ENCODE measurements at regions not wholly inside any gene's neighbourhood (a gene's known extent, or its start where the extent isn't known, plus 50 kb on each side); places are given as distances from the start of the nearest gene placed in this dataset.

DNA sequence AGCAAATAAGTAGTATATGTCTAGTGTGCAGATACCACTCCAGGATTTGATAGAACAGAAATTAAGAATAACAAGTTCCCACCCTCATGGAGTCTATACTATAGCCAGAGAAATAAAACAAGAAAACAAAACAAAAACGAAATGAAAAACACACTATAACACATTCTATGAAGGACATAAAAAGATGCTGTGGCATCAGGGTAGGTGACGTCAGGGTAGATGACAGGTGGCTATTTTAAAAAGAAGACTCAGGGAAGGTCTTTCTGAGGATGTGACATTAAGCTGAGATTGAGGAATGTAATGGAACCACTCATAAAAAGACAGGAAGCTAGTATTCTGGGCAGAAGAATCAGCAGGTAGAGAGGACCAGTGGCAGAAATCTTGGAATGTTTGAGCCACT, 469.6 kb downstream of the RAP2B start:
- ATAC-seq, result no peak
- ChIA-PET CTCF (no interaction called here), POLR2A (no interaction called here), RAD21 (ENCODE audit: low non-redundant PET in 1 of 2, low total read pairs in 2 of 2, uncharacterized antibody in 2 of 2, unreplicated experiment in 2 of 2) (interaction anchor here in 1 of 2 experiments (0.7 kb wide), 1 partner anchor 260 kb away, joined by 3 read pairs; no protein-coding TSS in a partner anchor)
- BruUV-seq (replicated peaks), result no TSS peak
- H3K79me2 ChIP-seq (ENCODE audit: insufficient read depth, low read length), result no peaks in the 10 kb centered on the region
- H3K9me2 ChIP-seq (ENCODE audit: insufficient read depth), result no peaks in the 10 kb centered on the region
- TF ChIP-seq EZH2 (IDR thresholded peaks at IDR 0.05), result no peak
- TF ChIP-seq YY1 (IDR thresholded peaks at IDR 0.05; ENCODE audit: extremely low read depth, insufficient replicate concordance, low read depth, low read length), result no peak
- TF ChIP-seq CTCF (IDR thresholded peaks at IDR 0.05 in 2 of 3, conservative IDR thresholded peaks at IDR 0.05 in 1 of 3; ENCODE audit: borderline replicate concordance in 1 of 3, insufficient read depth in 1 of 3, low read depth in 2 of 3, low read length in 2 of 3), result no peak
- no peak for TF ChIP-seq TCF7L2 (IDR thresholded peaks at IDR 0.05; ENCODE audit: borderline replicate concordance, extremely low read depth, insufficient read depth, insufficient read length)
- no peak for TF ChIP-seq MAX (IDR thresholded peaks at IDR 0.05)
- no peak for TF ChIP-seq ATF3 (IDR thresholded peaks at IDR 0.05)
- TF ChIP-seq, protein P1, sequence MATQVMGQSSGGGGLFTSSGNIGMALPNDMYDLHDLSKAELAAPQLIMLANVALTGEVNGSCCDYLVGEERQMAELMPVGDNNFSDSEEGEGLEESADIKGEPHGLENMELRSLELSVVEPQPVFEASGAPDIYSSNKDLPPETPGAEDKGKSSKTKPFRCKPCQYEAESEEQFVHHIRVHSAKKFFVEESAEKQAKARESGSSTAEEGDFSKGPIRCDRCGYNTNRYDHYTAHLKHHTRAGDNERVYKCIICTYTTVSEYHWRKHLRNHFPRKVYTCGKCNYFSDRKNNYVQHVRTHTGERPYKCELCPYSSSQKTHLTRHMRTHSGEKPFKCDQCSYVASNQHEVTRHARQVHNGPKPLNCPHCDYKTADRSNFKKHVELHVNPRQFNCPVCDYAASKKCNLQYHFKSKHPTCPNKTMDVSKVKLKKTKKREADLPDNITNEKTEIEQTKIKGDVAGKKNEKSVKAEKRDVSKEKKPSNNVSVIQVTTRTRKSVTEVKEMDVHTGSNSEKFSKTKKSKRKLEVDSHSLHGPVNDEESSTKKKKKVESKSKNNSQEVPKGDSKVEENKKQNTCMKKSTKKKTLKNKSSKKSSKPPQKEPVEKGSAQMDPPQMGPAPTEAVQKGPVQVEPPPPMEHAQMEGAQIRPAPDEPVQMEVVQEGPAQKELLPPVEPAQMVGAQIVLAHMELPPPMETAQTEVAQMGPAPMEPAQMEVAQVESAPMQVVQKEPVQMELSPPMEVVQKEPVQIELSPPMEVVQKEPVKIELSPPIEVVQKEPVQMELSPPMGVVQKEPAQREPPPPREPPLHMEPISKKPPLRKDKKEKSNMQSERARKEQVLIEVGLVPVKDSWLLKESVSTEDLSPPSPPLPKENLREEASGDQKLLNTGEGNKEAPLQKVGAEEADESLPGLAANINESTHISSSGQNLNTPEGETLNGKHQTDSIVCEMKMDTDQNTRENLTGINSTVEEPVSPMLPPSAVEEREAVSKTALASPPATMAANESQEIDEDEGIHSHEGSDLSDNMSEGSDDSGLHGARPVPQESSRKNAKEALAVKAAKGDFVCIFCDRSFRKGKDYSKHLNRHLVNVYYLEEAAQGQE (IDR thresholded peaks at IDR 0.05; ENCODE audit: low read depth), result no peak
- TF ChIP-seq FOSL1 (IDR thresholded peaks at IDR 0.05; ENCODE audit: low read depth), result no peak
- TF ChIP-seq SRF (IDR thresholded peaks at IDR 0.05; ENCODE audit: low read depth), result no peak
- TF ChIP-seq SIN3A (IDR thresholded peaks at IDR 0.05; ENCODE audit: low read depth), result no peak
- TF ChIP-seq JUND (IDR thresholded peaks at IDR 0.05), result no peak
- TF ChIP-seq EGR1 (IDR thresholded peaks at IDR 0.05; ENCODE audit: low read depth), result no peak
- no peak for TF ChIP-seq ZNF274 (IDR thresholded peaks at IDR 0.05; ENCODE audit: low read depth, low read length)
- TF ChIP-seq, protein P2, sequence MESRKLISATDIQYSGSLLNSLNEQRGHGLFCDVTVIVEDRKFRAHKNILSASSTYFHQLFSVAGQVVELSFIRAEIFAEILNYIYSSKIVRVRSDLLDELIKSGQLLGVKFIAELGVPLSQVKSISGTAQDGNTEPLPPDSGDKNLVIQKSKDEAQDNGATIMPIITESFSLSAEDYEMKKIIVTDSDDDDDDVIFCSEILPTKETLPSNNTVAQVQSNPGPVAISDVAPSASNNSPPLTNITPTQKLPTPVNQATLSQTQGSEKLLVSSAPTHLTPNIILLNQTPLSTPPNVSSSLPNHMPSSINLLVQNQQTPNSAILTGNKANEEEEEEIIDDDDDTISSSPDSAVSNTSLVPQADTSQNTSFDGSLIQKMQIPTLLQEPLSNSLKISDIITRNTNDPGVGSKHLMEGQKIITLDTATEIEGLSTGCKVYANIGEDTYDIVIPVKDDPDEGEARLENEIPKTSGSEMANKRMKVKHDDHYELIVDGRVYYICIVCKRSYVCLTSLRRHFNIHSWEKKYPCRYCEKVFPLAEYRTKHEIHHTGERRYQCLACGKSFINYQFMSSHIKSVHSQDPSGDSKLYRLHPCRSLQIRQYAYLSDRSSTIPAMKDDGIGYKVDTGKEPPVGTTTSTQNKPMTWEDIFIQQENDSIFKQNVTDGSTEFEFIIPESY (IDR thresholded peaks at IDR 0.05; ENCODE audit: extremely low read depth, insufficient replicate concordance, low read length), result no peak
- no peak for TF ChIP-seq POLR2A (IDR thresholded peaks at IDR 0.05; ENCODE audit: borderline replicate concordance, extremely low read depth, insufficient read depth, insufficient read length)
- no peak for TF ChIP-seq RAD21 (IDR thresholded peaks at IDR 0.05; ENCODE audit: low read depth)
- TF ChIP-seq EZH2phosphoT487 (IDR thresholded peaks at IDR 0.05; ENCODE audit: borderline replicate concordance), result no peak
- H3K9ac ChIP-seq (ENCODE audit: low read length), result no peak overlapping the region
- no peak overlapping the region for H2AFZ ChIP-seq (ENCODE audit: low read depth, low read length, poor library complexity, severe bottlenecking)
- H3K4me3 ChIP-seq (replicated peaks in 1 of 2; ENCODE audit: low read depth in 1 of 2, low read length in 2 of 2), result no peak overlapping the region
- intact Hi-C loops (cut with micrococcal nuclease), result no loop called here
- no peak overlapping the region for H3K27ac ChIP-seq (ENCODE audit: low read depth, low read length)
- no peaks in the 10 kb centered on the region for H3K27me3 ChIP-seq (ENCODE audit: insufficient read depth, low read length)
- no peaks in the 10 kb centered on the region for H3K36me3 ChIP-seq (ENCODE audit: control insufficient read depth in 1 of 2, insufficient read depth in 2 of 2, low read length in 2 of 2)
- no peaks in the 10 kb centered on the region for H3K9me3 ChIP-seq (ENCODE audit: control insufficient read depth in 1 of 2, insufficient read depth in 1 of 2, low read depth in 1 of 2, low read length in 2 of 2)
- no peaks in the 10 kb centered on the region for H4K20me1 ChIP-seq (ENCODE audit: insufficient read depth)
- H3K4me2 ChIP-seq (ENCODE audit: low read length), result no peak overlapping the region
- DNase-seq (ENCODE audit: low read depth, low spot score), result no peak
- no peaks in the 10 kb centered on the region for H3K4me1 ChIP-seq (ENCODE audit: control insufficient read depth in 1 of 2, insufficient read depth in 2 of 2, low read length in 2 of 2)

All from HCT116 (cell line).